ENCODE measurements at regions not wholly inside any gene's neighbourhood (a gene's known extent, or its start where the extent isn't known, plus 50 kb on each side); places are given as distances from the start of the nearest gene placed in this dataset.

- H3K4me3 ChIP-seq: no peak overlapping the region
- no peak for TF ChIP-seq CTCF (IDR thresholded peaks at IDR 0.05)
- H3K9me3 ChIP-seq: no peaks in the 10 kb centered on the region
- H3K4me1 ChIP-seq: no peaks in the 10 kb centered on the region
- no peaks in the 10 kb centered on the region for H3K27me3 ChIP-seq
- H3K36me3 ChIP-seq: no peaks in the 10 kb centered on the region
- DNase-seq (ENCODE audit: low spot score in 2 of 2): no peak
- intact Hi-C loops (cut with DNase I): no loop called here
- no peak overlapping the region for H3K27ac ChIP-seq
These were observed 127.9 kb downstream of the SQOR start for GRCh38 chr15:45762726-45763125.

GRCh38 chr15:45763170-45763869, 128.5 kb downstream of the SQOR start:
- no peak for DNase-seq (ENCODE audit: low spot score in 2 of 2)
- TF ChIP-seq CTCF (IDR thresholded peaks at IDR 0.05): no peak
- no peaks in the 10 kb centered on the region for H3K27me3 ChIP-seq
- H3K36me3 ChIP-seq: no peaks in the 10 kb centered on the region
- H3K27ac ChIP-seq: no peak overlapping the region
- H3K4me3 ChIP-seq: no peak overlapping the region
- no peaks in the 10 kb centered on the region for H3K4me1 ChIP-seq
- H3K9me3 ChIP-seq: no peaks in the 10 kb centered on the region
- intact Hi-C loops (cut with DNase I): no loop called here

GRCh38 chr15:45773149-45773548, 138.3 kb downstream of the SQOR start:
- H3K27ac ChIP-seq: no peak overlapping the region
- intact Hi-C loops (cut with DNase I): no loop called here
- no peak for DNase-seq (ENCODE audit: low spot score in 2 of 2)

GRCh38 chr15:45776772-45777171, 141.9 kb downstream of the SQOR start:
- Histone ChIP-seq H3K4me3 (no peak overlapping the region), H3K9me3 (no peaks in the 10 kb centered on the region), H3K27ac (no peak overlapping the region), H3K27me3 (no peaks in the 10 kb centered on the region), H3K36me3 (no peaks in the 10 kb centered on the region), H3K4me1 (no peaks in the 10 kb centered on the region)
- no peak for DNase-seq (ENCODE audit: low spot score in 2 of 2)
- no peak for TF ChIP-seq CTCF (IDR thresholded peaks at IDR 0.05)
- intact Hi-C loops (cut with DNase I): no loop called here

More at GRCh38 chr15:45773149-45773548, 138.3 kb downstream of the SQOR start:
- no peaks in the 10 kb centered on the region for H3K27me3 ChIP-seq
- H3K36me3 ChIP-seq: no peaks in the 10 kb centered on the region
- no peak for TF ChIP-seq CTCF (IDR thresholded peaks at IDR 0.05)
- no peaks in the 10 kb centered on the region for H3K9me3 ChIP-seq
- no peaks in the 10 kb centered on the region for H3K4me1 ChIP-seq
- H3K4me3 ChIP-seq: no peak overlapping the region

- H3K27ac ChIP-seq: no peak overlapping the region
- no peaks in the 10 kb centered on the region for H3K27me3 ChIP-seq
- H3K4me1 ChIP-seq: no peaks in the 10 kb centered on the region
- no peak for TF ChIP-seq CTCF (IDR thresholded peaks at IDR 0.05)
- H3K9me3 ChIP-seq: no peaks in the 10 kb centered on the region
- no peaks in the 10 kb centered on the region for H3K36me3 ChIP-seq
- intact Hi-C loops (cut with DNase I): no loop called here
- no peak overlapping the region for H3K4me3 ChIP-seq
- DNase-seq (ENCODE audit: low spot score in 2 of 2): no peak
These were observed 143.0 kb downstream of the SQOR start for GRCh38 chr15:45777781-45778180.

- Histone ChIP-seq H3K9me3 (no peaks in the 10 kb centered on the region), H3K4me1 (no peaks in the 10 kb centered on the region), H3K36me3 (no peaks in the 10 kb centered on the region), H3K27me3 (no peaks in the 10 kb centered on the region), H3K27ac (no peak overlapping the region), H3K4me3 (no peak overlapping the region)
- no peak for TF ChIP-seq CTCF (IDR thresholded peaks at IDR 0.05)
- intact Hi-C loops (cut with DNase I): no loop called here
- no peak for DNase-seq (ENCODE audit: low spot score in 2 of 2)
These were observed 145.5 kb downstream of the SQOR start for GRCh38 chr15:45780352-45780751.
